Duodenal mucosa (tissue), 2 donors: ENCODE measurements at regions not wholly inside any gene's neighbourhood (a gene's known extent, or its start where the extent isn't known, plus 50 kb on each side); places are given as distances from the start of the nearest gene placed in this dataset.

Experiments used
- H3K27ac ChIP-seq: one replicate; pipeline ENCODE4 v1.7.0; 2013; ENCODE audit warnings: low read depth, low read length
- H3K27me3 ChIP-seq, 2 donors: one replicate each; pipeline ENCODE4 v1.7.0; 2013; ENCODE audit warnings: low read length in 2 of 2, control low read depth in 1 of 2; ENCODE audit not compliant: insufficient read depth in 2 of 2, control insufficient read depth in 1 of 2
- H3K36me3 ChIP-seq, 2 donors: one replicate each; pipeline ENCODE4 v1.7.0; 2013; ENCODE audit warnings: low read length in 2 of 2, control low read depth in 1 of 2; ENCODE audit not compliant: insufficient read depth in 2 of 2, control insufficient read depth in 1 of 2
- H3K4me1 ChIP-seq, 2 donors: one replicate each; pipeline ENCODE4 v1.7.0; 2013; ENCODE audit warnings: low read length in 2 of 2, control low read depth in 1 of 2; ENCODE audit not compliant: insufficient read depth in 2 of 2, control insufficient read depth in 1 of 2
- H3K4me3 ChIP-seq, 2 donors: one replicate each; pipeline ENCODE4 v1.7.0; 2013; ENCODE audit warnings: low read length in 2 of 2, low read depth in 1 of 2
- H3K9ac ChIP-seq, 2 donors: one replicate each; pipeline ENCODE4 v1.7.0; 2013; ENCODE audit warnings: low read length in 2 of 2, low read depth in 1 of 2
- H3K9me3 ChIP-seq, 2 donors: one replicate each; pipeline ENCODE4 v1.7.0; 2013; ENCODE audit warnings: low read length in 2 of 2, control low read depth in 1 of 2; ENCODE audit not compliant: control insufficient read depth in 1 of 2

DNA sequence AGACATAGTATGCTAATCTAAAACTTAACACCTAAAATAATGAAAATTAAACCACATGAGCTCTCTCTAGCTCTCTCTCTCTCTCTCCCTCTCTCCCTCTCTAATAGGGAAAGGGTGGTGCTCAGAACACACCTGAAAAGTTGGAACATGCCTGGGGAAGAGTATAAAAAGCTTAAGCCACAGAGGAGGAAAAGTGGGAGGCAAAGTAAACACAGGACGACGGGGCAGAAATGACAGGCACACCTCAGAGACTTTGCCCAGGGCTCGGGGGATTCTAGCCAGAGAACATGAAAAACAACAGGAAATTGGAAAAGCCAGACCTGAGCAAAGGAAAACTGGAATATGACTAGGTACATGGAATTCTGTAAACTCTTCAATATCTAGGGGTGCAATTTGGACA is 666.1 kb downstream of the BCL11A start:
- no peaks in the 10 kb centered on the region for H3K27me3 ChIP-seq
- H3K9ac ChIP-seq = no peak overlapping the region
- H3K27ac ChIP-seq = no peak overlapping the region
- peaks cover 0 to 9% of the 10 kb centered on the region in 2 donors for H3K4me1 ChIP-seq
- H3K36me3 ChIP-seq = no peaks in the 10 kb centered on the region
- H3K9me3 ChIP-seq = no peaks in the 10 kb centered on the region
- H3K4me3 ChIP-seq = peak overlapping the region in 1 of 2 donors; percentile 23

DNA sequence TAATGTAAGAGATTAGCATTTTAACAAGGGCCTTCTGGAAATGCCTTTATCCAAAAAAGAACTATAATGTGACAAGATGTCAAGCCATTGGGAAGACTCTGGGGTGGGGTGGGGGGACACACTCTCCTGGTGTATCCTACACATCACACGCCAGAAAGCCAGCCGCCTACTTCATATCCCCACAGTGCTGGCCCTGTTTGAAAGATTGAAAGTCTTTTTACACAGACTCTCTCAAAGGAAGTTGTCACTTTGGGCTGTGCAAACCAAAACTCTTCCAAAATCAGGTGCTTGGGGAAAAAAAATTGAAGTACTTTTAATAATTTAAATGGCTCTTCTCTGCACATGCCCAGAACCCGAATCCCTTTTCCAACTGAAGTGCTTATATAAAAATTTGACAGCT is 666.7 kb downstream of the BCL11A start:
- Histone ChIP-seq H3K4me3 (no peak overlapping the region), H3K9me3 (no peaks in the 10 kb centered on the region), H3K4me1 (peaks cover 0 to 9% of the 10 kb centered on the region in 2 donors), H3K27ac (no peak overlapping the region), H3K9ac (no peak overlapping the region), H3K27me3 (no peaks in the 10 kb centered on the region), H3K36me3 (no peaks in the 10 kb centered on the region)

DNA sequence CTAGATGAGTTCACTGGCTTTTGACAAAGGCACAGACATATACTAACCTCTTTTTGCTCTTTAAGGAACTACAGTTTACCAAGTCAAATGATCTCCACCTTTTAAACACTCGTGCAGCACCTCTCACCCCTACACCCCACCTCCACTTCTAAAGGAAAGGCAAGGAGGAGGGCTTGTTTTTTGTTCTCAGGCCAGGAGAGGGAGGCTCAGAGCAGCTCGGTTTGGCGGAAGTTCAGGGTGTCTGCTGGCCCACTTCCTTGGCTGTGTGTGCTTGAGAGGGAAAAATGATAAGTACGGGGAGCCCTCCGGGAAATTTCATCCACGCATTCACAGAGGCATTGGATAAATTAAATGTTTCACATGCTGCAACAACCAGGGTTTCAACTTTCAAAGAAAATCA is 667.9 kb downstream of the BCL11A start:
- Histone ChIP-seq H3K4me1 (peaks cover 0 to 9% of the 10 kb centered on the region in 2 donors), H3K9ac (no peak overlapping the region), H3K4me3 (no peak overlapping the region), H3K27me3 (no peaks in the 10 kb centered on the region), H3K36me3 (no peaks in the 10 kb centered on the region), H3K27ac (no peak overlapping the region), H3K9me3 (no peaks in the 10 kb centered on the region)

DNA sequence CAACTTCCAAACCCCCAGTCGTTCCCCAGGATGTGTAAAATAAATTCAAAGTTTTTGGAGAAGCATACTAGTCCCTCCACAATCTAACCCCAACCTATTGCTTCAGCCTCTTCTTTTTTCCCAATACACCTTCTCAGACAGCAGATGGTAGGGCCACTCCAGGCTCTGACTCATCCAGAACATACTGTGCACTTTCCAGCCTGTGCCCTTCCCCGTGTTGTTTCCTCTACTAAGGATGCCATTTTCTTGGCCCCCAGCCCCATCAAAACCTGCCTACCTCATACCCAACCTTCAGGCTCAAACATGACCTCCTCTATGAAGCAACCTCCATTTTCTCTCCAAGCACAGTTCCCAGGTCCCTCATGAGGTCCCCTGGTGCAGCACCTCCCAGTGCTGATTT is 669.3 kb downstream of the BCL11A start:
- no peak overlapping the region for H3K4me3 ChIP-seq
- peaks cover 0 to 9% of the 10 kb centered on the region in 2 donors for H3K4me1 ChIP-seq
- no peak overlapping the region for H3K9ac ChIP-seq
- H3K9me3 ChIP-seq = no peaks in the 10 kb centered on the region
- no peak overlapping the region for H3K27ac ChIP-seq
- H3K27me3 ChIP-seq = no peaks in the 10 kb centered on the region
- no peaks in the 10 kb centered on the region for H3K36me3 ChIP-seq

DNA sequence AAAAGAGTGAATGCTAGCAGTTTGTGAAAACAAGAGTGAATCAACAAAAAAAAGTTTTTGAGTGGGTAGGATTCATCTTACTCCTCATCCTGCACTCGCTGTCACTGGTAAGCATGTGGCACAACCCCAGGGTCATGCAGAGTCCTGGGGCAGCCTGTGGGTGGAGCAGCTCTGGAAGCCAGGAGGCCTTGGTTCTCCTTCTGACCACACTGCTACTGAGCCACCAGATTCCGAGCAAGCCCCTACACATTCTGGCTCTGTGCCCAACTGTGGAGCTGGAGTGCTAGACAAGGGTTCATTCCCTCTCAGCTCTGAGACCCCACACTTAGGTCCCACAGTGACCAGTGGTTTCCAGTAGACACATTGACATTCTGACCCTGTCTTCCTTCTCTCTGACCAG is 670.6 kb downstream of the BCL11A start:
- Histone ChIP-seq H3K27me3 (no peaks in the 10 kb centered on the region), H3K4me1 (peaks cover 0 to 5% of the 10 kb centered on the region in 2 donors), H3K9ac (no peak overlapping the region), H3K9me3 (no peaks in the 10 kb centered on the region), H3K27ac (no peak overlapping the region), H3K4me3 (no peak overlapping the region), H3K36me3 (no peaks in the 10 kb centered on the region)

DNA sequence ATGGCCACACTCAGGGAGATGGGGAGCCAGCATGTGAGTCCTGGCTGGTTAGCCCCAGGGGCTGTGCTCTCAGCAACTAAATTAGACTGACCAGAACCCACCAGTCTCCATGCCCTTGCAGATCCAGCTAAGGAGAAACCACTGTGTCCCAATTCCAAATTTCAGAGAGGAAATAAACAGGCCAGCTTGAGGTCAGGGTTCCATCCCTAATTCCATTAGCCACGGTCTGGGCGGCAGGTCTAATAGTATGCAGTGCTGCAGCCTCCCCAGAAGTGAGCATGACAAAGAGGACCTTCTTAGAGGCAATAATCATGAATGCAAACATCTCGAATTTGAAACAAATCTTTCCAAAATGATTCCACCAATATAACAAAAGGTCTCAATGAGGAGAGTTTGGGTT is 671.2 kb downstream of the BCL11A start:
- H3K9me3 ChIP-seq = no peaks in the 10 kb centered on the region
- no peak overlapping the region for H3K4me3 ChIP-seq
- peaks cover 0 to 2% of the 10 kb centered on the region in 2 donors for H3K27me3 ChIP-seq
- no peaks in the 10 kb centered on the region for H3K4me1 ChIP-seq
- no peak overlapping the region for H3K9ac ChIP-seq
- no peaks in the 10 kb centered on the region for H3K36me3 ChIP-seq
- H3K27ac ChIP-seq = no peak overlapping the region

DNA sequence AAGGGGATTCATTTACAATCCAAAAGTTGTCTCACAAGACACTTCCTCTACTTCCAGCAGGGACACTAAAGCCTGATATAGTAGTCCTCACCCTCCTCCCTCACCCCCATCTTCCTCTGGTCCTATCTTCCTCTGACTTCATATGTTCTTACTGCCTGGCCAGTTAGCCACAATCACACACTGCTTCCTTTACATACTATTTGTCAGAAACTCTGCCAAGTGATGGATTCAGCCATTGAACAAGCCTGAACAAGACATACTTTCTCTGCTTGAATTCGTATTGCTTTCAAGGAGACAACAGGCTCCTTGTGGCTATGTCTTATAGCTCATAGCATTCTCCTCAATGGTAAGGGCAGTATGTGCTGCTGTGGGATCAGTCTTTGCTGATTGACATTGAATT is 672.2 kb downstream of the BCL11A start:
- H3K27me3 ChIP-seq = peaks cover 0 to 3% of the 10 kb centered on the region in 2 donors
- no peaks in the 10 kb centered on the region for H3K36me3 ChIP-seq
- H3K9ac ChIP-seq = no peak overlapping the region
- no peak overlapping the region for H3K27ac ChIP-seq
- no peak overlapping the region for H3K4me3 ChIP-seq
- H3K4me1 ChIP-seq = no peaks in the 10 kb centered on the region
- H3K9me3 ChIP-seq = no peaks in the 10 kb centered on the region

DNA sequence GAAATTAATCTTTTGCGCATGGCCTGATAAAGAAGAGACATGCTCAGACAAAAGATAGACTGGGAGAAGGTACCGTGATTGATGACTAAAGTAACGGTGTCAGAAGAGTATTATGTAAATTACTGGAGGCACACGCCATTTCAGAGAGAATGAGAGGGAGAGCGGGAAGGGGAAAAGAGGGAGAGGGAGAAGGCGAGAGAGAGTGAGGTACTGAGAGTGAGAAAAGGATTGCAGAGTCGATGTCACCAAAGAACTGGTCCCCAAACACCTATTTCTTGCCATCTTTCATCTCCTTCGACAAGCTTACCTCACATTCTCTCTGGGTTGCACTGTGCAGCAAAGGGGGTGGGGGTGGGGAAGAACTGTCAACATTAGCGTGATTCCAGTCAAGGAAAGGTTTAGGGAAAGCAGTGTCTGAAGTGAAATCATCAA is 673.7 kb downstream of the BCL11A start:
- no peaks in the 10 kb centered on the region for H3K36me3 ChIP-seq
- peaks cover 0 to 3% of the 10 kb centered on the region in 2 donors for H3K27me3 ChIP-seq
- no peak overlapping the region for H3K27ac ChIP-seq
- no peaks in the 10 kb centered on the region for H3K9me3 ChIP-seq
- H3K4me1 ChIP-seq = no peaks in the 10 kb centered on the region
- no peak overlapping the region for H3K4me3 ChIP-seq
- no peak overlapping the region for H3K9ac ChIP-seq

DNA sequence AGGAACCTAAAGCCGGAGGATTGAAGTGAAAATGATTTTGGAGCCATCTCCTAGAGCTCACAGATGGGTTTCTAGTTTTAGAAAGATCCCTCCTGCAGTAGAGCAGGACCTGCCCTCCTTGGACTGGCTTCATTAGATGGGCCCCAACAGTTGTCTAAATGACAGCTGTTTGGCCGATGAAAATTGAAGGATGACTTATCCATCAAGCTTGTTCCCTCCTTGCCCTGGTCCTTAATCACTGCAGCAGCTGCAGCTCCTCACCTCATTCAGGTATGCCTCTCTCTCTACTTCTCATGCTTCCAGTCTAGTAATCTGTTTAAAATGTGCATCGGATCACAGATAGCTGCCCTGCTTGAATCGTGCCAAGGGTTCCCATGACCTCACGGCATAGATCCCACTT is 677.6 kb downstream of the BCL11A start:
- Histone ChIP-seq H3K4me3 (no peak overlapping the region), H3K27me3 (peaks cover 0 to 3% of the 10 kb centered on the region in 2 donors), H3K36me3 (no peaks in the 10 kb centered on the region), H3K4me1 (no peaks in the 10 kb centered on the region), H3K9me3 (no peaks in the 10 kb centered on the region), H3K27ac (no peak overlapping the region), H3K9ac (no peak overlapping the region)

DNA sequence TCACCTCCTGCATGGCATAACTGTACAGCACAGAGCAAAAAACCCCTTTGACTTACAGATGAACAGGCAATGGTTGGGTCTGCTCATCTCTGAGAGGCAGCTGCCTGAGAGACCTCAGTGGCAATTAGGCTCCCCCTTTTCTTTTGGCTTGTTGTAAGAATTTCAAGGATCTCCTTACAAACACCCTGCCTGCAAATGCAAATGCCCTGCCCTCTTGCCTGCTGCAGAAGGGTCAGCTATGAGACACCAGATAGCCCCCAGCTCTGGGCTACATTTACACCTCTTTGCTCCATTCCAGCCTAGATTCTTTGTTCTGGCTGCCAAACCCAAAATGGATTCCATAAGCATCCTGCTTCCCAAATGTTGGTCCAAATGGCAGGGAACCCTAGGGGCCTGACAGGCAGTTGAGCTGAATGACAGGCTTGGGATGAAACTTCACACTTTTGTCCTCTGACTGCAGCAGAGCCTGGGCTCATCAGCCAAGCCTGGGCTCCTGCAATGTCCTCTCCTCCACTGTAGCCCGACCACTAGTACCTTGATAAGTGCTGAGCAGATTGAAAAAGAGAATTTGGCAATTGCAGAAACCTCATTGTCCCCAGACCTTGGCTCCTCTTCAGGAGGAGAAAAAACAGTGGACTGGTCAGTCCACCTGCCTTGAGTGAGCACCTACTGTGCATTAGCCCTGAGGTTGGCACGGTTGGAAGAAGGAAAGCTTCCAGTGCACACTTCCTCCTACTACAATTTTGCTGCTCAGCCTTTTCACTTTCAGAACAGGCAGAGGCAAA is 678.3 kb downstream of the BCL11A start:
- Histone ChIP-seq H3K36me3 (no peaks in the 10 kb centered on the region), H3K27me3 (peaks cover 0 to 3% of the 10 kb centered on the region in 2 donors), H3K4me1 (no peaks in the 10 kb centered on the region), H3K4me3 (no peak overlapping the region), H3K9ac (no peak overlapping the region), H3K9me3 (no peaks in the 10 kb centered on the region), H3K27ac (no peak overlapping the region)
